ENCODE measurements at regions not wholly inside any gene's neighbourhood (a gene's known extent, or its start where the extent isn't known, plus 50 kb on each side); places are given as distances from the start of the nearest gene placed in this dataset.
"Not testable (repeated sequence)": the region's sequence is repeated elsewhere in the genome, so short reads cannot be mapped to it uniquely, and the experiment has no call there.

GRCh38 chr16:16624367-16624766 is 245.4 kb downstream of the NPIPA7 start:
- not testable (repeated sequence) for DNase-seq (ENCODE audit: low read depth)

GRCh38 chr16:16625140-16625539 is 246.2 kb downstream of the NPIPA7 start:
- DNase-seq (ENCODE audit: low read depth), result not testable (repeated sequence)

- DNase-seq (ENCODE audit: low read depth), result not testable (repeated sequence)
These were observed 248.9 kb downstream of the NPIPA7 start for GRCh38 chr16:16627865-16628264.

- DNase-seq (ENCODE audit: low read depth), result not testable (repeated sequence)
These were observed 259.3 kb downstream of the NPIPA7 start for GRCh38 chr16:16638231-16638630.

- DNase-seq (ENCODE audit: low read depth), result not testable (repeated sequence)
These were observed 259.8 kb downstream of the NPIPA7 start for GRCh38 chr16:16638714-16639113.

DNA sequence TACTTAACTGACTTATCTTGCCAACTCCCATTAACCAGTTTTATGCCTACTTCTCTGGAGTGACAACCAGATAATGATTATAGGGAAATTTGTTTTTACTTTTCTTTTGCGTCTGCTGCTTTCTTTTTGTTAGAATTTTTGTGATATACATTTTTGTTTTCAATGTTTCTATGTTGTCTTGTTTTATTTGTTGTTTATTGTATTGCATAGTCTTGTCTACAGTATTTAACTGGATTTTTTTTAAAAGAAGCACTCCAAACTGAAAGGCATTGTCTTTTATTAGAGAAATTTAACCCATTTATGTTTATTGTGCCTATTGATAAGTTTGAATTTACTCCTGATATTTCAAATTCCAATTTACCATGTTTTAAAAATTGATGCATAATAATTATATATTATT is 264.9 kb downstream of the NPIPA7 start:
- DNase-seq (ENCODE audit: low read depth), result not testable (repeated sequence)

DNA sequence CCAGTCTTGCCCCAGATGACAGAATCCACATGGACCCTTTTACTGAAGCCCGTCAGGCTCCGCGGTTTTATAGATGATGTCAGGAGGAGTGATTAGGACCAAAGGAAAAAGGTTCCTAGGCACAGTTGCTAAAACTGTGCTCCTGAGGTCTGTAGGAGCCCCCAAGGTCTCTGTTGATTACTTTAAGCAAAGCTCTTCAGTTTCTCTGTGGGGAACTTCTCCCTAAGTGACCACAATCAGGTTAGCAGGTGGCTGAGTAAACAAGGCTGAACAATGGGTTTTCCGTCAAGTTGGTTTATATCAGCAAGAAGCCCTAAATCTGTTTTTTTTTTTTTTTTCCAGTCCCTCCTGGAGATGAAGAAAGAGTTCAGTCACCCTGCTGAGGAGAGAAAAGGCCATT is 269.1 kb downstream of the NPIPA7 start:
- DNase-seq (ENCODE audit: low read depth), result not testable (repeated sequence)

DNA sequence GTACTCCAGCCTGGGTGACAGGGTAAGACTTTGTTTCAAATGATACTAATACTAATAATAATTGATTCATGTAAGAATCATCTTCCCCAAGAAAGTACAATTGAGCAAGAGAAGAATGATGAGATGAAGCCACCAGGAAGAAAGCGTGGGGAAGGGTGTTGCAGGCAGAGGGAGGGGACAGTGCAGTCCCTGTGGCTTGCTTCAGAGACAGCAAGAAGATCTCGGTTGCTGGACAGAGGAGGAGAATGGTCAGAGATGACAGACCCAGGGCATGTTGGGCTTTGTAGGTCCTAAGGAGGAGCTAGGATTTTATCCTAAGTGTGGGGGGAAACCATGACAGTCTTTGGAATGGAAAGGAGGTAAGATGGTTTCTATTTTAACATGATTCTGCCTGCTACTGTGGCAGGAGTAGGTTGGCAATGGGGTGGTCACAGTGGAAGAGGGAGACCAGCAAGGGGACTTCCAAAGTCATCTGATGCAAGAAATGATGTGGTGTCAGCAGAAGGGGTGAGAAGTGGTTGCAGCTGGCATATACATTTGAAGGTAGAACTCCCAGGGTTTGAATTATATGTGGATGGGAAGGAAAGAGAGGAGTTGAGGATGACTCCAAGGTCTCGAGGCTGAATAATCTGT is 293.4 kb downstream of the NPIPA7 start:
- not testable (repeated sequence) for DNase-seq (ENCODE audit: low read depth)

DNA sequence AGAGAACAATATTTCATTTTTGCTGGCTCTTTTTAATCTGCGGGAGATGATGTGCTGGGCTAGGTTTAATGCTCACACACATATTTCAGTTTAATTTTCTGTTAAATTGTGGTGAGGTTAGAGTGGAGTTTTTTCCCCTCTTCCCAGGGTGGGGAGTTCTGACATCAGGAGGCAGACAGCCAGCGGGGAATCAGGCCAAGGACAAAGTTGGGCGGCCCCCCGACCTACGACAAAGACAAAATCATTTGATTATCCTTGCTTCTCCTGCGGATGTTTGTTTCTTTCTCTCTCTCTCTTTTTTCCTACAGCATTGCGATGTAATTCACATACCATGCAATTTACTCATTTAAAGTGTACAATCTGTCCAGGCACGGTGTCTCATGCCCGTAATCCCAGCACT is 295.9 kb downstream of the NPIPA7 start:
- DNase-seq (ENCODE audit: low read depth), result not testable (repeated sequence)

GRCh38 chr16:16721849-16722248 is 342.9 kb downstream of the NPIPA7 start:
- not testable (repeated sequence) for DNase-seq (ENCODE audit: low read depth)

DNA sequence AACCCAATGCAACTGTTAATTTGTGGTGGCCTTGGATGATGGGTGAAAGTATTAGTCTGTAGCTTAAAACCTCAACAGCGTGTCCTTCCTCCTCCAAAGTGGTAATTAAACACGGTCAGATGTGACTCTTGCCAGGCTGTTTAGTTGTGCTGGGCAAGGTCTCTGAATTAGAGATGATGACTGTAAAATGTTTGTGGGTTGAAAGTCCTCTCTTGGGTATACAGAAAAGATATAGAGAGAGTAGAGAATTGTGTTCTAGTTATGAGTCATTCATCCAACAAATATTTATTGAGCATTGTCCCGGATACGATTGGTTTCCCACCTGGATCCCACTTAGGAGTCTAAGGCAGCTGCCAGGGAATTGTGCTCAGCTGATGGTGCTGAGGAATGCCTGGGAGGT is 343.7 kb downstream of the NPIPA7 start:
- DNase-seq (ENCODE audit: low read depth), result not testable (repeated sequence)

- DNase-seq (ENCODE audit: low read depth), result not testable (repeated sequence)
These were observed 345.0 kb downstream of the NPIPA7 start for GRCh38 chr16:16723819-16724519.

DNA sequence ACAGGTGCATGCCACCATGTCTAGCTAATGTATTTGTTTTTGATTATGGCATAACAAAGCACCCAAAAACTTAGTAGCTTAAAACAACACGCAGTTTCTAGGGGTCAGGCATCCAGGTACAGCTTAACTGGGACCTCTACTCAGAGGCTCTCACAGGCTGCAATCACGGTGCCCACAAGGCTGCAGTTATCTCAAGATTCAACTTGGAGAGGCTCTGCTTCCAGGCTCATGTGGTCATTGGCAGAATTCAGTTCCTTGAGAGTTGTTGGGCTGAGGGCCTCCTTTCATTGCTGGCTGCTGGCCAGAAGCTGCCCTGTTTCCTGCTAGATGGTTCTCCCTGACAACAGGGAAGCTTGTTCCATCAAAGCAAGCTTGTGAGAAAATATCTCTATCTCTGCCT is 348.1 kb downstream of the NPIPA7 start:
- DNase-seq (ENCODE audit: low read depth), result not testable (repeated sequence)

DNA sequence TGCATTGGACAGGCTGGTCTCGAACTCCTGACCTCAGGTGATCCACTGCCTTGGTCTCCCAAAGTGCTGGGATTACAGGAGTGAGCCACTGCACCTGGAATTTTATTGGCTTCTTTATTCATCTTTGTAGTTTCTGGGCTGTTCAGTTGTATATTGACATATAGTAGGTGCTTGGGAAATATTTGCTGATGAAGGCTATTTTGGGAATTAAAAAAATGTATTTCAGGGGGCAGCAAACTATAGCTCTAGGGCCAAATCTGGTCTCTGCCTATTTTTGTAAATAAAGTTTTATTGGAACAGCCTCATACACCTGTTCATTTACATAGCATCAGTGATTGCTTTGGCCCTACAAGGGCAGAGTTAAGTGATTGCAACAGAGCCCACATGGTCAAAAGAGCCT is 363.6 kb downstream of the NPIPA7 start:
- not testable (repeated sequence) for DNase-seq (ENCODE audit: low read depth)

DNA sequence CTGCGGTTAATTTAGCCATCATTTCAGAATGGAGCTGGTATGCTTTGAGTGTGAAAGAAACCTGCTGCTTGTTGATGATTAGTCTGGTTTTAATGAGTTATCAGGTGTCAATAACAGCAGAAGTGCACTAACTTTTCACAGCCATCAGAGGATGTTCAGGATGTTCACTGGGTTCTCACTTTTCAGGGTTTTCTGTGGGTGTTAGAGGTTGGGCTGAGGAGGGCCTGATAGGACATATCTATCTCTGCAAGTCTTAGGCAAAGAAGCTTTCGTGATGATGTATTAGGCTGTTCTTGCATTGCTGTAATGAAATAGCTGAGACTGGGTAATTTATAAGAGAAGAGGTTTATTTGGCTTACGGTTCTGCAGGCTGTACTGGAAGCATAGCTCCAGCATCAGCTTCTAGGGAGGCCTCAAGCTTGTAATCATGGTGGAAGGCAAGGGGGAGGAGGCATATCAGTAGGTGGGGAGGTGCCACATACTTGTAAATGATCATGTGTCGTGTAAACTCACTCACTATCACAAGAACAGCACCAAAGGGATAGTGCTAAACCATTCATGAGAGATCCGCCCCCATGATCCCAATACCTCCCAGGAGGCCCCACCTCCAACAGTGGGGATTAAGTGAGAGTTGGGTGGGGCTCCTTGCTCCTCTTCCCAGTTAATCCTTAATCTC is 376.2 kb downstream of the NPIPA7 start:
- not testable (repeated sequence) for DNase-seq (ENCODE audit: low read depth)

DNA sequence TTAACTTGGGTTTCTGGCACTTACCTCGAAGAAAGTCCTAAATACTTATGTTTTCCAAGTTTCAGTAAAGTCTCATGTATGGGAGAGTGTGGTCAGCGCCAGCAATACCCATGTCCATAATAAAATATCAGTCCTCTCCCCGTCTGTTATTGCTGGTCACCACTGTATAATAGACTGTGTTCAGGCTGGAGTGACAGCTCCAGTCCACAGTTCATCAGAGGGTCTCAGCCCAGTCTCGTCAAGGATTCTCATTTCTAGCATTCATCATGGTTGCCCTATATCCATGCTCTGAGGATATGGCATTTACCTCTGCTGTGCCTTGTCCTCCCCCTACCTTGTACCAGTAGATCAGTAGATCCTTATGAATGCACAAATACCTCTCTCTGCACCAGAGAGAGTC is 384.5 kb downstream of the NPIPA7 start:
- DNase-seq (ENCODE audit: low read depth), result no peak

DNA sequence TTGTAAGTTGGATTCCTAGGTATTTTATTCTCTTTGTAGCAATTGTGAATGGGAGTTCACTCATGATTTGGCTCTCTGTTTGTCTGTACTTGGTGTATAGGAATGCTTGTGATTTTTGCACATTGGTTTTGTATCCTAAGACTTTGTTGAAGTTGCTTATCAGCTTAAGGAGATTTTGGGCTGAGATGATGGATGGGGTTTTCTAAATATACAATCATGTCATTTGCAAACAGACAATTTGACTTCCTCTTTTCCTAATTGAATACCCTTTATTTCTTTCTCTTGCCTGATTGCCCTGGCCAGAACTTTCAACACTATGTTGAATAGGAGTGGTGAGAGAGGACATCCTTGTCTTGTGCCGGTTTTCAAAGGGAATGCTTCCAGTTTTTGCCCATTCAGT is 391.8 kb downstream of the NPIPA7 start:
- not testable (repeated sequence) for DNase-seq (ENCODE audit: low read depth)

DNA sequence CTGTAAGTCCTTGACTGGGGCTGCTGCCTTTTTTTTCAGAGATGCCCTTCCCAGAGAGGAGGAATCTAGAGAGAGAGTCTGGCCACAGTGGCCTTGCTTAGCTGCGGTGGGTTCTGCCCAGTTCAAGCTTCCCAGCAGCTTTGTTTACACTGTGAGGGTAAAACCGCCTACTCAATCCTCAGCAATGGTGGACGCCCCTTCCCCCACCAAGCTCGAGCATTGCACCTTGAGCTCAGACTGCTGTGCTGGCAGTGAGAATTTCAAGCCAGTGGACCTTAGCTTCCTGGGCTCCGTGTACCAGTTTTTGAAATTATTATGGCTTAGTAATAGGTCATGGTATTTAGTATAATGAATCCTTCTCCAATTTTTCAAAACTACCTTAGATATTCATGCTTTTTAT is 395.4 kb downstream of the NPIPA7 start:
- DNase-seq (ENCODE audit: low read depth), result no peak

- no peak for DNase-seq (ENCODE audit: low read depth)
These were observed 399.4 kb downstream of the NPIPA7 start for GRCh38 chr16:16778332-16778731.

GRCh38 chr16:16780588-16780987 is 401.6 kb downstream of the NPIPA7 start:
- DNase-seq (ENCODE audit: low read depth), result no peak

GRCh38 chr16:16782153-16782552 is 403.2 kb downstream of the NPIPA7 start:
- DNase-seq (ENCODE audit: low read depth), result no peak

DNA sequence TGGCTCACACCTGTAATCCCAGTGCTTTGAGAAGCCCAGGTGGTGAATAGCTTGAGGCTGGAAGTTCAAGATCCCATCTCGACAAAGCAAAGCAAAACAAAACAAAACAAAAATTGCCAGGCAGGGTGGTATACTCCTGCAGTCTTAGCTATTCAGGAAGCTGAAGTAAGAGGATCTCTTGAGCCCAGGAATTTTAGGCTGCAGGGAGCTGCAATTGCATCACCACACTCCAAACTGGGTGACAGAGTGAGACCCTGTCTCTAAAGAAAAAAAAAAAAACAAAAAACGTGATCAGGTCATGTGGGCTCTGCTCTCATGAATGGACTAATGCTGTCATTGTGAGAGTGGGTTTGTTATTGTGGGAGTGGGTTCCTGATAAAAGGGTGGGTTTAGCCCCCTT is 409.1 kb downstream of the NPIPA7 start:
- DNase-seq (ENCODE audit: low read depth), result no peak

GRCh38 chr16:16790597-16790996 is 411.7 kb downstream of the NPIPA7 start:
- no peak for DNase-seq (ENCODE audit: low read depth)
